Fibroblast of lung (primary cell): ENCODE measurements at regions not wholly inside any gene's neighbourhood (a gene's known extent, or its start where the extent isn't known, plus 50 kb on each side); places are given as distances from the start of the nearest gene placed in this dataset.

Experiments
- DNase-seq, 2 donors: peaks; one replicate each; pipeline versions ENCODE4 v3.0.0 to v3.0.0-alpha.2; 2010; ENCODE audit warnings: low read depth in 2 of 2
- H2AFZ ChIP-seq: 2 replicates; pipeline ENCODE4 v1.5.1; 2012; ENCODE audit warnings: low read length, control low read depth, inconsistent platforms
- H3K27ac ChIP-seq: 2 replicates; pipeline ENCODE4 v1.5.1; 2011; ENCODE audit warnings: low read length, control low read depth; ENCODE audit not compliant: insufficient read depth
- H3K27me3 ChIP-seq: 2 replicates; pipeline ENCODE4 v1.5.1; 2011; ENCODE audit warnings: mild to moderate bottlenecking, low read length; ENCODE audit not compliant: control insufficient read depth, insufficient read depth
- H3K36me3 ChIP-seq: 2 replicates; pipeline ENCODE4 v1.5.1; 2011; ENCODE audit warnings: low read length; ENCODE audit not compliant: control insufficient read depth, insufficient read depth
- H3K4me1 ChIP-seq: 2 replicates; pipeline ENCODE4 v1.5.1; 2011; ENCODE audit warnings: low read length; ENCODE audit not compliant: control insufficient read depth, insufficient read depth; ENCODE audit errors: extremely low read depth
- H3K4me2 ChIP-seq: 2 replicates; pipeline ENCODE4 v1.5.1; 2011; ENCODE audit warnings: low read length, control low read depth; ENCODE audit not compliant: insufficient read depth; ENCODE audit errors: extremely low read depth
- H3K4me3 ChIP-seq, 4 experiments: fragments of 200-600 bp in 1 of 4; sonication (generic) in 1 of 4; replicated peaks in 1 of 4; 2 replicates each; pipeline ENCODE4 v1.5.1; 2011 to 2016; ENCODE audit warnings: low read length in 4 of 4, low read depth in 3 of 4, mild to moderate bottlenecking in 3 of 4, control low read depth in 2 of 4, inconsistent platforms in 1 of 4, mixed read lengths in 1 of 4; ENCODE audit not compliant: insufficient read depth in 1 of 4; ENCODE audit errors: control extremely low read depth in 1 of 4
- H3K79me2 ChIP-seq: 2 replicates; pipeline ENCODE4 v1.5.1; 2012; ENCODE audit warnings: mild to moderate bottlenecking, low read length, inconsistent platforms; ENCODE audit not compliant: control insufficient read depth, insufficient read depth
- H3K9ac ChIP-seq: 2 replicates; pipeline ENCODE4 v1.5.1; 2011; ENCODE audit warnings: mild to moderate bottlenecking, low read length, control low read depth; ENCODE audit not compliant: insufficient read depth
- H3K9me3 ChIP-seq: 2 replicates; pipeline ENCODE4 v1.5.1; 2012; ENCODE audit warnings: low read depth, low read length; ENCODE audit not compliant: control insufficient read depth, insufficient read depth
- H4K20me1 ChIP-seq: 2 replicates; pipeline ENCODE4 v1.5.1; 2011; ENCODE audit warnings: low read length; ENCODE audit not compliant: control insufficient read depth, insufficient read depth; ENCODE audit errors: extremely low read depth
- CTCF ChIP-seq, 2 donors: IDR thresholded peaks in 1 of 2; conservative IDR thresholded peaks in 1 of 2; 1 replicate in 1 of 2; 2 replicates in 1 of 2; pipeline ENCODE4 v1.5.1; 2011 to 2012; ENCODE audit warnings: low read length in 2 of 2, control low read depth in 1 of 2, inconsistent platforms in 1 of 2, low read depth in 1 of 2, mild to moderate bottlenecking in 1 of 2
- EZH2 ChIP-seq: IDR thresholded peaks from 2 replicates; pipeline ENCODE4 v1.5.1; 2012; ENCODE audit warnings: low read length, control low read depth, mild to moderate bottlenecking; ENCODE audit errors: missing control alignments

- H3K27ac ChIP-seq = no peak overlapping the region
- no peak for DNase-seq
- H3K4me2 ChIP-seq = no peak overlapping the region
- H3K9me3 ChIP-seq = no peaks in the 10 kb centered on the region
- H3K27me3 ChIP-seq = peaks cover 8% of the 10 kb centered on the region
- H3K4me1 ChIP-seq = no peaks in the 10 kb centered on the region
- no peak overlapping the region for H3K9ac ChIP-seq
- no peaks in the 10 kb centered on the region for H3K79me2 ChIP-seq
- no peak overlapping the region for H3K4me3 ChIP-seq
- no peaks in the 10 kb centered on the region for H4K20me1 ChIP-seq
- H2AFZ ChIP-seq = no peak overlapping the region
- H3K36me3 ChIP-seq = no peaks in the 10 kb centered on the region
- no peak for TF ChIP-seq CTCF (conservative IDR thresholded peaks at IDR 0.05 in 1 of 2, IDR thresholded peaks at IDR 0.05 in 1 of 2; ENCODE audit: low read depth in 1 of 2, low read length in 2 of 2)
- TF ChIP-seq EZH2 = no peak
Measured at GRCh38 chr11:64499261-64500004, 56.3 kb upstream of the SLC22A11 start.

GRCh38 chr11:64500176-64501013 is 55.3 kb upstream of the SLC22A11 start:
- Histone ChIP-seq H3K4me3 (no peak overlapping the region), H3K27me3 (peaks cover 8% of the 10 kb centered on the region), H2AFZ (no peak overlapping the region), H3K4me1 (no peaks in the 10 kb centered on the region), H3K27ac (no peak overlapping the region), H3K9ac (no peak overlapping the region), H3K4me2 (no peak overlapping the region), H4K20me1 (no peaks in the 10 kb centered on the region), H3K79me2 (no peaks in the 10 kb centered on the region), H3K36me3 (no peaks in the 10 kb centered on the region), H3K9me3 (no peaks in the 10 kb centered on the region)
- no peak for DNase-seq
- TF ChIP-seq EZH2 (no peak), CTCF (conservative IDR thresholded peaks at IDR 0.05 in 1 of 2, IDR thresholded peaks at IDR 0.05 in 1 of 2; ENCODE audit: low read depth in 1 of 2, low read length in 2 of 2) (no peak)
